Gastroesophageal sphincter (tissue), 3 donors: ENCODE measurements at regions not wholly inside any gene's neighbourhood (a gene's known extent, or its start where the extent isn't known, plus 50 kb on each side); places are given as distances from the start of the nearest gene placed in this dataset.

ENCODE experiments used
- CTCF ChIP-seq, 4 experiments: fragments of 200-600 bp in 2 of 4; fragments of 450-650 bp in 2 of 4; sonication (generic) in 1 of 4; IDR thresholded peaks; one replicate each; pipeline ENCODE4 v1.5.1; 2017 to 2019; ENCODE audit warnings: antibody characterized with exemption in 4 of 4, mild to moderate bottlenecking in 2 of 4, moderate library complexity in 2 of 4
- POLR2A ChIP-seq, 2 donors: fragments of 450-650 bp; IDR thresholded peaks; one replicate each; pipeline ENCODE4 v1.6.1; 2017; ENCODE audit warnings: antibody characterized with exemption in 2 of 2, mild to moderate bottlenecking in 2 of 2, moderate library complexity in 1 of 2

GRCh38 chrX:138908577-138908976 lies 197.1 kb upstream of the FGF13 start:
- TF ChIP-seq CTCF (IDR thresholded peaks at IDR 0.05) (no peak), POLR2A (IDR thresholded peaks at IDR 0.05) (no peak)
